Pancreas (tissue), 10 donors: ENCODE measurements at regions not wholly inside any gene's neighbourhood (a gene's known extent, or its start where the extent isn't known, plus 50 kb on each side); places are given as distances from the start of the nearest gene placed in this dataset.

Experiments used
- ATAC-seq, 4 donors: fragments of 200-7000 bp; cut with Tn5 transposase; one replicate each; pipeline versions ENCODE4 v1.8.0 to v1.9.1; 2020; ENCODE audit warnings: mild to moderate bottlenecking in 4 of 4, moderate library complexity in 4 of 4
- DNase-seq, 6 donors: peaks; one replicate each; pipeline ENCODE4 v3.0.0-alpha.2; 2020
- FAIRE-seq: peaks from 2 replicates; lab custom pipeline; 2012; peaks lifted over from hg19 to GRCh38; lab: Jason Lieb, UNC
- H3K27ac ChIP-seq, 4 donors: fragments of 200-600 bp; sonication (generic); 1 replicate in 3 of 4; 2 replicates in 1 of 4; pipeline versions ENCODE4 v1.5.0 to v1.8.0; 2020
- H3K27me3 ChIP-seq, 4 donors: fragments of 200-600 bp; one replicate each; pipeline ENCODE4 v1.8.0; 2021
- H3K36me3 ChIP-seq, 3 donors: fragments of 200-600 bp; sonication (generic) in 1 of 3; one replicate each; pipeline versions ENCODE4 v1.5.0 to v1.8.0; 2020 to 2021
- H3K4me1 ChIP-seq, 3 donors: fragments of 200-600 bp; one replicate each; pipeline ENCODE4 v1.8.0; 2021
- H3K4me3 ChIP-seq, 4 donors: fragments of 200-600 bp; sonication (generic) in 2 of 4; one replicate each; pipeline versions ENCODE4 v1.5.0 to v1.8.0; 2020 to 2021
- H3K9me3 ChIP-seq, 4 donors: fragments of 200-600 bp; one replicate each; pipeline ENCODE4 v1.8.0; 2021
- WGBS, 2 donors: extraction: QIAGEN DNeasy Blood & Tissue Kit; methylation state at CpG; one replicate each; pipeline ENCODE4 v1.1.7; 2013; 5-methylcytosine and 5-hydroxymethylcytosine counted together
- intact Hi-C, 3 donors: fragments of 100-400 bp; cut with DNase I; formaldehyde crosslinking; loops; one replicate each; pipeline versions ENCODE4 v1.11.1 to v1.14.2; 2022
- TF ChIP-seq, protein P1 (sequence below), 4 donors: fragments of 200-600 bp; sonication (generic) in 3 of 4; IDR thresholded peaks; one replicate each; pipeline versions ENCODE4 v1.5.0 to v1.8.0; 2021; ENCODE audit warnings: antibody characterized with exemption in 4 of 4
- donor health status: healthy with polysubstance abuse.
- donor health status: DM: no; HTN: no; CAD: no; lungs with moderate emphysema.
- donor health status: DM: no; HTN: no; CAD: no.
- donor health status: control.
- donor health status: control.
- donor health status: Bipolar disorder and iron deficiency.
- donor health status: DM: yes; HTN: yes; CAD: no.
- donor health status: DM: no; HTN: no; CAD: no.
- donor health status: DM: no; HTN: no; CAD: no.
- donor health status: DM: yes; HTN: yes; CAD: no.

DNA sequence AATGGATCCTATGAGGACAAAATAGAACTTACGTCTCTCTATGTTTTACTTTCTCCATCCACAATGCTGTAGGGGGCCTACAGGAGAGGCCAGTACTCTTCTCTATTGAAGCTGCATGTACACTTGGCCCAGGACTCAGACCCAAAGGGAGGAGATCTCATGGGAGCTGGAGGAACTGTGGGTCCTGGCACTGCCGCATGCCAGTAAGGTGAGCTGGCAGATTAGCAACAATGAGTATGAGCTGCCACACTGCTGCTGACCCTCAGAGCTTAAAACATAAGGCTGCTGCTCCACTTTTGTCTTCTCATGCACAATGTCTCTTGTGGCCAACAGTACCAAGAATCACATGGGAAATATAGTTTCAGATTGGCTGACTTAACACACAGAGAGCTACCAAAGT lies 57.8 kb upstream of the TBC1D5 start:
- Histone ChIP-seq H3K4me1 (no peaks in the 10 kb centered on the region), H3K36me3 (no peaks in the 10 kb centered on the region), H3K9me3 (no peaks in the 10 kb centered on the region), H3K4me3 (no peak overlapping the region), H3K27ac (no peak overlapping the region), H3K27me3 (no peaks in the 10 kb centered on the region)
- TF ChIP-seq, protein P1, sequence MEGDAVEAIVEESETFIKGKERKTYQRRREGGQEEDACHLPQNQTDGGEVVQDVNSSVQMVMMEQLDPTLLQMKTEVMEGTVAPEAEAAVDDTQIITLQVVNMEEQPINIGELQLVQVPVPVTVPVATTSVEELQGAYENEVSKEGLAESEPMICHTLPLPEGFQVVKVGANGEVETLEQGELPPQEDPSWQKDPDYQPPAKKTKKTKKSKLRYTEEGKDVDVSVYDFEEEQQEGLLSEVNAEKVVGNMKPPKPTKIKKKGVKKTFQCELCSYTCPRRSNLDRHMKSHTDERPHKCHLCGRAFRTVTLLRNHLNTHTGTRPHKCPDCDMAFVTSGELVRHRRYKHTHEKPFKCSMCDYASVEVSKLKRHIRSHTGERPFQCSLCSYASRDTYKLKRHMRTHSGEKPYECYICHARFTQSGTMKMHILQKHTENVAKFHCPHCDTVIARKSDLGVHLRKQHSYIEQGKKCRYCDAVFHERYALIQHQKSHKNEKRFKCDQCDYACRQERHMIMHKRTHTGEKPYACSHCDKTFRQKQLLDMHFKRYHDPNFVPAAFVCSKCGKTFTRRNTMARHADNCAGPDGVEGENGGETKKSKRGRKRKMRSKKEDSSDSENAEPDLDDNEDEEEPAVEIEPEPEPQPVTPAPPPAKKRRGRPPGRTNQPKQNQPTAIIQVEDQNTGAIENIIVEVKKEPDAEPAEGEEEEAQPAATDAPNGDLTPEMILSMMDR (IDR thresholded peaks at IDR 0.05), result no peak
- no peak for FAIRE-seq
- WGBS, 2 donors, result 94 to 95% methylated on average over 2 of the region's 2 CpGs
- no peak for ATAC-seq
- no peak for DNase-seq
- intact Hi-C loops, result no loop called here

DNA sequence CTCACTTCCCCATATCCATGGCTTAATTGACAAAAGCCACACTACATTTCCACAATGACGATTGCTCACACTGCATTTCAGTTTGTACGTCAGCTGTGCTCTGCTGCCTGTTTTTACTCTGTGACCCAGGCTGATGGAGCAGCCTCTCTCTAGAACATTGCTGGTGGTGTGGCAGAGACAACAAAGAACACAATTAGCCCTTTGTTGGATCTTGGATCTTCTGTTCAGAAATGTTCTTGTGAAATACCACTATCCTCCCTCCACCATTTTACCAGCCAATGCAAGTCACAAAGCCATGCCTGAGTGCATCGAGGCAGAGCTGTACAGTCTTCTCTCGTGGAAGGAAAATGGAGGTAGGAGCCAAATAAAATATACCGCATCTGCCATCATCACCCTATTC lies 56.9 kb upstream of the TBC1D5 start:
- FAIRE-seq (no peak), ATAC-seq (no peak), DNase-seq (no peak)
- intact Hi-C loops, result no loop called here
- H3K27ac ChIP-seq, result no peak overlapping the region
- H3K4me3 ChIP-seq, result no peak overlapping the region
- TF ChIP-seq, protein P1 (IDR thresholded peaks at IDR 0.05), result no peak
- H3K36me3 ChIP-seq, result no peaks in the 10 kb centered on the region
- no peaks in the 10 kb centered on the region for H3K9me3 ChIP-seq
- H3K4me1 ChIP-seq, result no peaks in the 10 kb centered on the region
- no peaks in the 10 kb centered on the region for H3K27me3 ChIP-seq
- WGBS, 2 donors, result 89 to 91% methylated on average over 5 of the region's 5 CpGs

DNA sequence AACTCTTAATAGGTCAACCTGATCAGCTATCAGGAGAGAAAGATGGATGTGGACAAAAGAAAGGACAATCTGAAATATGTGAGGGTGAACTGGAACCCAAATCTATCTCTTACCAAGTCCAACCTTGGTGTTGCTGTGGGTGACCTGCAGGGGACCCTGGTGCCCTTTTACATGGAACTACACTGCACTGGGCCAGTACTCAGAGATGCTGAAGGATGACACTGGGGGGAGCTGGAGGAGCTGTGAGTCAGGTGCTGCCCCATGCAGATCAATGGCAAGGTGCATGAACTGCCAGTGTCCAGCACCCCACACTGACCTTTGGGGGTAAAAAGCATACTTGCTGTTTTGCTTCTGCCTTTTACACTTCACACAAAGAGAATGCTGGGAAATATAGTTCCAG lies 55.6 kb upstream of the TBC1D5 start:
- TF ChIP-seq, protein P1 (IDR thresholded peaks at IDR 0.05), result no peak
- no peaks in the 10 kb centered on the region for H3K27me3 ChIP-seq
- ATAC-seq, result no peak
- no peaks in the 10 kb centered on the region for H3K4me1 ChIP-seq
- no peaks in the 10 kb centered on the region for H3K9me3 ChIP-seq
- intact Hi-C loops, result no loop called here
- DNase-seq, result no peak
- no peak overlapping the region for H3K4me3 ChIP-seq
- no peak for FAIRE-seq
- H3K36me3 ChIP-seq, result no peaks in the 10 kb centered on the region
- H3K27ac ChIP-seq, result no peak overlapping the region

DNA sequence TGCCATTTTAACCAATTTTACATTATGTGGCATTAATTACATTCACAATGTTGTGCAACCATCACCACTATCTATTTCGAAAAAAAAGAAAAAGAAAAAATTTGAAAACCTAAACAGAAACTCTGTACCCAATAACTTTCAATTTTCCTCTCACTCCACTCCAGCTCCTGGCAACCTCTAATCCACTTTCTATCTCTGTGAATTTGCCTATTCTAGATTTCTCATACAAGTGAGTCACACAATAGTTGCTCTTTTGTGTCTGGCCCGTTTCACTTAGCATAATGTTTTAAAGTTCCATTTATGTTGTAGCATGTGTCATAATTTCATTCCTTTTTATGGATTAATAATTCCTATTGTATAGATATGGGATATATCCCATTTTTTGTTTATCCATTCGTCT lies 53.3 kb upstream of the TBC1D5 start:
- no peak overlapping the region for H3K27ac ChIP-seq
- no peaks in the 10 kb centered on the region for H3K4me1 ChIP-seq
- no peaks in the 10 kb centered on the region for H3K36me3 ChIP-seq
- intact Hi-C loops, result no loop called here
- no peak overlapping the region for H3K4me3 ChIP-seq
- WGBS, 2 donors, result 76 to 80% methylated on average over 3 of the region's 3 CpGs
- no peaks in the 10 kb centered on the region for H3K9me3 ChIP-seq
- FAIRE-seq (no peak), ATAC-seq (no peak), DNase-seq (no peak)
- TF ChIP-seq, protein P1 (IDR thresholded peaks at IDR 0.05), result no peak
- no peaks in the 10 kb centered on the region for H3K27me3 ChIP-seq

DNA sequence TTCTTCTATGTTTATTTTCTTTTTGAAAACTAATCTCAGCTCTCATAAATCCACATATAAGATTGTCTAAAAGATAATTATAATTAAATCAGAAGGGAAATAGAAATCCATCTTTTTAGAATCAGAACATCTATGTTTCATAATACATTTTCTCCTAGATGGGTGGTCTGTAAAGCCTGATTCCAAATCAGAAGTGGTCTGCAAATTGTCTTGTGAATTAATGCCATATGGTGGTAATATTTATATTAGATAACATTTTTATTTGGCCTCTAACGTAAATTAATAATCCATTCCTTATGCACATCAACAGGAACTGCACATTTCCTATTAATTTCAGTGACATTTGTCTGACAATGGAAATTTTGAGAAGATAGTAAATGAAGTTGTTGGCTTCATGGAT lies 52.8 kb upstream of the TBC1D5 start:
- Histone ChIP-seq H3K9me3 (no peaks in the 10 kb centered on the region), H3K27me3 (no peaks in the 10 kb centered on the region), H3K4me3 (no peak overlapping the region), H3K4me1 (no peaks in the 10 kb centered on the region), H3K36me3 (no peaks in the 10 kb centered on the region), H3K27ac (no peak overlapping the region)
- WGBS, 2 donors, result 67 to 69% methylated on average over 1 of the region's 1 CpG
- DNase-seq (no peak), FAIRE-seq (no peak), ATAC-seq (no peak)
- TF ChIP-seq, protein P1 (IDR thresholded peaks at IDR 0.05), result no peak
- intact Hi-C loops, result no loop called here
